Large intestine (tissue), 3 donors: ENCODE measurements at regions not wholly inside any gene's neighbourhood (a gene's known extent, or its start where the extent isn't known, plus 50 kb on each side); places are given as distances from the start of the nearest gene placed in this dataset.
A peak's percentile ranks its signal among the peaks of the same experiment; 100 is the strongest.

Experiments used
- DNase-seq, 2 donors: peaks; one replicate each; pipeline versions ENCODE4 v3.0.0 to v3.0.0-alpha.2; 2013
- H3K27ac ChIP-seq: one replicate; pipeline ENCODE4 v1.5.1; 2013; ENCODE audit warnings: low read length
- H3K27me3 ChIP-seq: 2 replicates; pipeline ENCODE4 v1.6.1; 2013; ENCODE audit warnings: low read length; ENCODE audit not compliant: control insufficient read depth, insufficient read depth
- H3K36me3 ChIP-seq: 2 replicates; pipeline ENCODE4 v1.6.1; 2013; ENCODE audit warnings: low read length; ENCODE audit not compliant: control insufficient read depth, insufficient read depth
- H3K4me1 ChIP-seq: one replicate; pipeline ENCODE4 v1.6.1; 2013; ENCODE audit warnings: low read length; ENCODE audit not compliant: control insufficient read depth, insufficient read depth
- H3K4me3 ChIP-seq: one replicate; pipeline ENCODE4 v1.5.1; 2013; ENCODE audit warnings: low read length
- H3K9me3 ChIP-seq: one replicate; pipeline ENCODE4 v1.6.1; 2013; ENCODE audit warnings: mild to moderate bottlenecking, low read depth, low read length, moderate library complexity; ENCODE audit not compliant: control insufficient read depth
- WGBS: methylation state at CpG from one replicate; pipeline ENCODE4 v1.1.5; 2013; ENCODE audit warnings: low lambda C conversion rate; ENCODE audit not compliant: insufficient coverage; 5-methylcytosine and 5-hydroxymethylcytosine counted together

DNA sequence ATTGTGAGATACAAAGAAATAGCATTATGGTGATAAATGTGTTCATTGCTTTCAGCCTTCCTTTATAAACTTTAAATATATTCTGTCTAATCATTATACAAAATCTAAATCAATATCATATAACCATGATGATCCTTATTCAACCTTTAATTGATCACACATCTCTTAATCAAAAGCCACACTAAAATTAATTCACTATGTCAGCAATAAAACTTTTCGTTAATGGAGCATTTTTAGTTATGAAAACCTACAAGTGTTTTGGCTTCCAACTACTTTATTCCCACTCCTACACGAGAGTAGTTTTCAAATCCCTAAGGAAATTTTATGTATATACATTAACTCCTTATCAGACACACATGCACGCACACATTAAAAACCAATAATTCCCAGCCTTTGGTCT lies 530.2 kb downstream of the KCTD8 start:
- DNase-seq = no peak
- H3K36me3 ChIP-seq = no peaks in the 10 kb centered on the region

DNA sequence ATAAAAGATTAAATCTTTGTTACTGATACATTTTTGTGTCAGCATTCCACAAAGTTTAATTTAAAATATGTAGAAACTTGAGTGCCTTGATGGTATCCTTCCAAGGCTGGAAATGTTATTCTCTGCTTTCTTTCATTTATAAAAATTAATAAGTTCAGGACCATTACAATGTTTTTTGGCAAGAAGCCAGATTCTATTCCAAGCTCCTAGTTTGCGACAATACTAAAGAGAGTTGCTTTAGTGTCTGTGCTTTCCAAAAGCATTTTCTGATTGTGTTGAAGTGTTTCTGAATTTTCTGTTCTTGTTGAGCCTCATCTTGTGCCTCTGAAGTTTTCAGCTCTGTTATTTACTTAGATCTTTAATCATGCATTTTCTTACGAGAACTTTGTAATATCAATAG lies 516.2 kb downstream of the KCTD8 start:
- no peak for DNase-seq
- Histone ChIP-seq H3K9me3 (no peaks in the 10 kb centered on the region), H3K27me3 (no peaks in the 10 kb centered on the region), H3K36me3 (no peaks in the 10 kb centered on the region), H3K4me1 (no peaks in the 10 kb centered on the region), H3K27ac (no peak overlapping the region), H3K4me3 (no peak overlapping the region)
- WGBS = no CpG with 5 or more reads among the region's 2 CpGs

More for the DNA sequence above, 530.2 kb downstream of the KCTD8 start:
- WGBS = 72% methylated on average over 2 of the region's 3 CpGs
- Histone ChIP-seq H3K4me3 (no peak overlapping the region), H3K4me1 (no peaks in the 10 kb centered on the region), H3K27me3 (no peaks in the 10 kb centered on the region), H3K27ac (no peak overlapping the region), H3K9me3 (no peaks in the 10 kb centered on the region)

DNA sequence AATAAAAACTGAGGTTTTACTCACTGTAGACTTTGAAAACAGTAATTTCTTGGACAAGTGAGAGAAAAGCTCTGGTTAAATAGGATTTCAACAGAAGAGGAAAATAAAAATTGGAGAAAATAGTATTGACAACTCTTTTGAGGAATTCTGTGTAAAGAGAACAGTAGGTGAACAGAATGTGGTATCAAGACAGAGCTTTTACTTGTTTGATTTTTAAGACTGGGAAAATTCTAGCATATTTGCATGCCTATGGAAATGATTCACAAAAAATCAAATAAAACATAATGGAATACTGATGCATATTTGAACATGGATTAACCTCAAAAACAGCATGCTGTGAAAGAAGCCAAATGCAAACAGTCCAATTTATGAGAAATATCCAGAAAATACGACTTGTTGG lies 504.6 kb downstream of the KCTD8 start:
- Histone ChIP-seq H3K36me3 (no peaks in the 10 kb centered on the region), H3K4me3 (no peak overlapping the region), H3K27me3 (no peaks in the 10 kb centered on the region), H3K9me3 (no peaks in the 10 kb centered on the region), H3K27ac (no peak overlapping the region), H3K4me1 (no peaks in the 10 kb centered on the region)
- DNase-seq = no peak
- no CpG with 5 or more reads among the region's 1 CpG for WGBS

DNA sequence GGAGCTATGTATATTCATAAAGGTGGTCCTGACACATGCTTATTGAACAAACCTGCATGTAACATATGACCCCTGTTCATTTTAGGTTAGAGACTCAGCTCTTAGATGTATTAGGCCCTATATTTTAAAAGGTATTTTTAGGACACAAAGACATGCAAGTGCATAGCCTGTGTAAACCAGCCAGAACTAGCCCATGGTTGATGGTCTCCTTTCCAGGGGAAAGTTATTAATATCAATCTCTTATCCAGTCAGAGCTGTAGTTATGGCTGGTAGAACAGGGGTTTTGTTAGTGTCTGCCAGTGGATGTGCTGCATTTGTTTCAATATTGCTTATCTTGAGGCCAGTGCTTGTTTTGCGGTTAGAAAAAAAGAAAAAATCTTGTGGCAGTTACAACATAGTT lies 488.6 kb downstream of the KCTD8 start:
- no CpG with 5 or more reads among the region's 1 CpG for WGBS
- no peak overlapping the region for H3K4me3 ChIP-seq
- H3K36me3 ChIP-seq = no peaks in the 10 kb centered on the region
- no peak overlapping the region for H3K27ac ChIP-seq
- no peaks in the 10 kb centered on the region for H3K27me3 ChIP-seq
- no peaks in the 10 kb centered on the region for H3K4me1 ChIP-seq
- no peak for DNase-seq
- H3K9me3 ChIP-seq = no peaks in the 10 kb centered on the region

DNA sequence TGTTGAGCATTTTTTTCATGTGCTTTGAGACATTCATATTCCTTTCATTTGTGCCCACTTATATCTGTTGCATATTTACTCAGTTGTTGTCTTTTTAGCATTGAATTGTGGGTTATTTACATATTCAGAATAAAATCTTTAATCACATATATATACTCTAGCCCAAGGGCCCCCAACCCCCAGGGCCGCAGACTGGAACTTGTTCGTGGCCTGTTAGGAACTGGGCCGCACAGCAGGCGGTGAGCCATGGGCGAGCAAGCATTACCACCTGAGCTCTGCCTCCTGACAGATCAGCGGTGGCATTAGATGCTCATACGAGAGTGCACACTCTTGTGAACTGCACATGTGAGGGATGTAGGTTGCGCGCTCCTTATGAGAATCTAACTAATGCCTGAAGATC lies 480.6 kb downstream of the KCTD8 start:
- no CpG with 5 or more reads among the region's 9 CpGs for WGBS
- Histone ChIP-seq H3K36me3 (no peaks in the 10 kb centered on the region), H3K4me1 (no peaks in the 10 kb centered on the region), H3K9me3 (no peaks in the 10 kb centered on the region), H3K4me3 (no peak overlapping the region), H3K27me3 (no peaks in the 10 kb centered on the region), H3K27ac (no peak overlapping the region)
- DNase-seq = no peak

DNA sequence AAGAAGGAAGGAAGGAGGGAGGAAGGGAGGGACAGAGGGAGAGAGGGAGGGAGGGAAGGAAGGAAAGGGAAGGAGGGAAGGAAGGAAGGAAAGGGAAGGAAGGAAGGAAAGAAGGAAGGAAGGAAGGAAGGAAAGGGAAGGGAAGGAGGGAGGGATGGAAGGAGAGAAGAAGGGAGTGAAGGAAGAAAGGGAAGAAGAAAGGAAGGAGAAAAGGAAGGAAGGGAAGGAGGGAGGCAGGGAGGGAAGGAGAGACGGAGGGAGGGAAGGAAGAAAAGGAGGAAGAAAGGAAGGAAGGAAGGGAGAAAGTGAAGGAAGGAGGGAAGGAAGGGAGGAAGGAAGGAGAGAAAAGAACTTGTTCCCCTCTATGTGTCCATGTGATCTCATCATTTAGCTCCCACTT lies 465.0 kb downstream of the KCTD8 start:
- Histone ChIP-seq H3K36me3 (no peaks in the 10 kb centered on the region), H3K4me1 (no peaks in the 10 kb centered on the region), H3K4me3 (no peak overlapping the region), H3K27me3 (no peaks in the 10 kb centered on the region), H3K9me3 (no peaks in the 10 kb centered on the region), H3K27ac (no peak overlapping the region)
- DNase-seq = no peak
- 100% methylated on average over 1 of the region's 1 CpG for WGBS

DNA sequence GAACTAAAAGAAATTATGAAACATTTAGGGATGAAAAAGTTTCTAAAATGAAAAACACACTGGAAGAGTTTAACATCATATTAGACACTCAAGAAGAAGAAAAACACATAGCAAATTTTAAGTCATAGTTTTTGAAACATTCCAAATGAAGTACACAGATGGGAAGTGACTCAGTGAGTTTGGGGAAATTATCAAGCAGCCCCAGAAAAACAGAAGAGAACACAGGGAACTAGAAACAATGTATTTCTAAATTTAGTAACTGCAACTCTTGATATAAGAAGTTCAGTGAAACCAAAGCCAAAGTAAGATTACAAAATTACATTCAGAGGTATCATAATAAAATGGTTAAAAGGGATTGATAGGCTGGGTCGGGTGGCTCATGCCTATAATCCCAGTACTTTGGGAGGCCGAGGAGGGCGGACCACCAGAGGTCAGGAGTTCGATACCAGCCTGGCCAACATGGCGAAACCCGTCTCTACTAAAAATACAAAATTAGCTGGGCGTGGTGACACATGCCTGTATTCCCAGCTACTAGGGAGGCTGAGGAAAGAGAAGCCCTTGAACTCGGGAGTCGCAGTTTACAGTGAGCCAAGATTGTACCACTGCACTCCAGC lies 461.2 kb downstream of the KCTD8 start:
- no peak for DNase-seq
- no peaks in the 10 kb centered on the region for H3K27me3 ChIP-seq
- WGBS = no CpG with 5 or more reads among the region's 9 CpGs

DNA sequence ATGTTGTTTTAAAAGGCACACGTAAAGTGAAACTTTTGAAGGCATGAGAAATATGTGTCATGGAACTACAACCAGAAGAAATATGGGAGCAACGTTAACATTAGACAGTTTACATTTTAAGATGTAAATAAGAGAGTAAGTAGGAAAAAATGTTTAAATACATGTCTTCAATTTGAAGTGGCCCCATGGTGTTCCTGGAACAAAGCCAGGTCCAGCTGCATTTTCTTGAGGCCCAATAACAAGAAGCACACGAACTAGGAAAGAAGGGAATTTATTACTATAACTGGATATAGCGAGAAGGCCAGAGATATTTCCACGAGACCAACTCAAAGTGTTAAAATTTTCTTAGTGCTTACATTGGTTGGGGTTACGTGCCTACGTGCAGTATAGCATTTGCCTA lies 458.1 kb downstream of the KCTD8 start:
- no peaks in the 10 kb centered on the region for H3K4me1 ChIP-seq
- 82% methylated on average over 1 of the region's 7 CpGs for whole genome bisulfite sequencing
- no peak overlapping the region for H3K27ac ChIP-seq
- no peak overlapping the region for H3K4me3 ChIP-seq
- peak; percentile 13 to 39 for DNase-seq
- no peaks in the 10 kb centered on the region for H3K36me3 ChIP-seq
- H3K27me3 ChIP-seq = no peaks in the 10 kb centered on the region
- no peaks in the 10 kb centered on the region for H3K9me3 ChIP-seq

More for the DNA sequence above, 461.2 kb downstream of the KCTD8 start:
- no peaks in the 10 kb centered on the region for H3K9me3 ChIP-seq
- no peaks in the 10 kb centered on the region for H3K36me3 ChIP-seq
- no peaks in the 10 kb centered on the region for H3K4me1 ChIP-seq
- H3K27ac ChIP-seq = no peak overlapping the region
- no peak overlapping the region for H3K4me3 ChIP-seq

DNA sequence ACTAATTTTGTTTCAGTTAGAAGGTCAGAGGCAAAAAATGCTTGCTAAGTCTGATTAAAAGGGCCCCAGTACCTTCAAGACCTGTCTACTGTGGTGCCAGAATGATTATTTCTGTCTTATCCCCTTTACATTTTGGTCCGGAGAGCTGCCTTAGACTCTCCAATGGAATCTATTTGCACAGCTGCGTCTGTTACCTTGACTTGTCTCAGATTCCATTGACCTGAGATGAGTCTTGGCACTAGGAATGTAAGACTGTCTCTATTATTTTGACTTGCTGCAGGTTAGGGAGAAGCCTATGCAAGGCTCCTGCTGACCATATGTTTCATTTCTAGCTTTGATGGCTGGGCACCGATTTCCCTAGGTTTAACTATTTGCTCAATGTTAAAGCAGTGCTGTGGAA lies 457.6 kb downstream of the KCTD8 start:
- no peaks in the 10 kb centered on the region for H3K36me3 ChIP-seq
- no peak overlapping the region for H3K4me3 ChIP-seq
- no CpG with 5 or more reads among the region's 3 CpGs for WGBS
- H3K27me3 ChIP-seq = no peaks in the 10 kb centered on the region
- DNase-seq = no peak
- H3K9me3 ChIP-seq = no peaks in the 10 kb centered on the region
- H3K4me1 ChIP-seq = no peaks in the 10 kb centered on the region
- H3K27ac ChIP-seq = no peak overlapping the region

DNA sequence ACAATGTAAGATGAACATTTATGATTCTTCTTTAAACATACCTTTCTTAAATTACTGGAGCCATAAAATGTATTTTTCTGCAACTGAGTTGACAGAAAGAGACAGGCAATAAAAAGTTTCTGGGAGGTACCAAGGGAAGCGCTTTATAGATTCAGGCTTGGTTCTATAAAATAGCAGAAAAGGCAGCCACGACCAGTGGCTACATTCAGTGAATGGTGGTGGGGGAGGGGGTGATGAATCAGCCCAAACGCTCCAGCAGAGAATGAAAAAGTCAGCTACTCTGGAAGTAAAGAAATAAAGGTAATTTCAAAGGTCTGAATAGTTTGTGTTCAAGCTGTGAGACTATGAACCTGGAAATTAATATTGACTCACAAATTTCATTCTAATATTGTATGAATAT lies 456.1 kb downstream of the KCTD8 start:
- DNase-seq = no peak
- no CpG with 5 or more reads among the region's 3 CpGs for WGBS
- no peaks in the 10 kb centered on the region for H3K36me3 ChIP-seq
- H3K27me3 ChIP-seq = no peaks in the 10 kb centered on the region
- H3K9me3 ChIP-seq = no peaks in the 10 kb centered on the region
- no peaks in the 10 kb centered on the region for H3K4me1 ChIP-seq
- no peak overlapping the region for H3K4me3 ChIP-seq
- H3K27ac ChIP-seq = no peak overlapping the region

DNA sequence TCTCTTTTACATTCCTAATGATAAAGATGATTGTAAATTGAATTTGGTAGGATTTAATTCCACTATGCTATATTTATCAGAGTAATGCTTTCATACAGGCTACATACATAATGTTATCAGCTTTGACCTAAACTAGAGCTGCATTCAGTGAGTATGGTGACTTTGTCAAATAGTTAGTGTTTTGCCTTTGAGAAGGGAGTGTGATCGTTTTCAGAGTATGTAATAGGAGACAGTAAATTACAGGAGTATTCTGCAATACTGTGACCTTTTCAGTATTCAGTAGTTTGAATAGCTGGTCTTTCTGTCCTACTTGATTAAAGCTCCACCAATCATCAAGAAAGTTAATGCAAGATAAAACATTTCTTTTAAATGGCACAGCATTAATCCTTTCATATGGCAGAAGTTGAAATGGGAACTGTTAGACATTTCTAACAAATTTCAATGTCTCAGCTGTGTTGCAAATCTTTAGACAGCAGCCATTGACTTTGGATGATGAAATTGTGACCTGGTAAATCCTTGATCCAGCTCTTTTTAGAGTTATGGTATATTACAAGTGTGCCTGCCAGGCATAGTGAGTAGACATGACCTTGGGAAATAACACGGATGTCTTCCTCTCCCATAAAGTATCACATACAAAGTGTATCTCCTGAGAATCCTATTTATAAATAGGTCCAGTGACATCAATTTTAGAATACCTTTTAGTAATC lies 455.3 kb downstream of the KCTD8 start:
- WGBS = no CpG with 5 or more reads among the region's 2 CpGs
- Histone ChIP-seq H3K4me3 (no peak overlapping the region), H3K4me1 (no peaks in the 10 kb centered on the region), H3K27ac (no peak overlapping the region), H3K27me3 (no peaks in the 10 kb centered on the region), H3K36me3 (no peaks in the 10 kb centered on the region), H3K9me3 (no peaks in the 10 kb centered on the region)
- DNase-seq = no peak
